HG02759 (cell line): ENCODE measurements at regions not wholly inside any gene's neighbourhood (a gene's known extent, or its start where the extent isn't known, plus 50 kb on each side); places are given as distances from the start of the nearest gene placed in this dataset.
"Not testable (repeated sequence)": the region's sequence is repeated elsewhere in the genome, so short reads cannot be mapped to it uniquely, and the experiment has no call there.

Experiments used
- ATAC-seq: cut with Tn5 transposase; IDR thresholded peaks from one replicate; pipeline ENCODE4 v1.9.1; 2021; ENCODE audit warnings: mild to moderate bottlenecking, moderate library complexity; ENCODE audit not compliant: unreplicated experiment

DNA sequence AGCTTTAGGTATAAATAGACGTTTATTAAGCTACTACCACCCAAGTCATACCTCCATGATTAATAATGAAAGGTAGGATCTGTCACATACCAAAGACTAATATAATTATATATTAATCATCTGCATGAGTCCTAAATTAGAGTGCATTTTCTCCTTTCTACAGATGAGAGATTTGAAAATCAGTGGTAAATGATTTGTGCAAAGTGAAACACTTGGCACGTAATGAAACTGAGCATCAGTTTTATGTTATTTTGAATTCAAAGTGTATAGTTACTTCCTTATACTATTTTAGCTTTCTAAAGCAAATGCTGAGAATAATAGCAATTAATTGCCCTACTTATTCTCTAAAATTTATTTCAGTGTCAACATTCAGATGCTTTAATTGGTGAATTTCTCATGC, 615.3 kb downstream of the TRIB2 start:
- no peak for ATAC-seq

- not testable (repeated sequence) for ATAC-seq
Measured at GRCh38 chr2:13334071-13334470, 617.3 kb downstream of the TRIB2 start.

- no peak for ATAC-seq
Measured at GRCh38 chr2:13334545-13334944, 617.8 kb downstream of the TRIB2 start.

DNA sequence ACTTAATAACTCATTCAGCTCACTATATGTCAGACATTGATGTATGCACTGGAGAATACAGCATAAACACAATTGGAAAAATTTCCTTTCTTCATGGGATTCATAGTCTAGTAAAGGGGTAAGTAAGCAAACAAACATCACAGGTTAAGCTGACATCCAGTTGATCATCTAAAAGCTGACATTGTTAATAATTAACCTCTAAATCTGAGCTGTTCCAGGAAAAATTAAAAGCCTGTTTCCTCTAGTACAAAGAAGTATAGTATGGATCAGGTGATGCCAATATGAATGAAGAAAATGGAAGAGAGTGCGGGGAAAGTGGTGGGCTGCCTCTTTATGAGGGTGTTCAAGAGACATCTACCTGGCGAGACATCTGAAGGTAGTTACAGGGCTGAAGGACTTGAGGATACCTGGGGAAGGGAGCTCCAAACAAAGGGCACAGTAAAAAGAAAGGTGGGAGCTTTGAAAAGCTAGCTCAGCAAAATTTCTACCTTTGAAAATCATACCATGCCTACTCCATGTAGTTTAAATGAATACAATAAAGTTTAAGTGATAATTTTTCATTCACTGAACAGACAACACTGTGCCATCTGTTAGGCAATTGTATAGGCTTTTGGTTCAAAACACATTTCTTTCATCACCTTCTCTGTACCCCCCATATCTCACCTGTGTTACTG, 619.3 kb downstream of the TRIB2 start:
- no peak for ATAC-seq

DNA sequence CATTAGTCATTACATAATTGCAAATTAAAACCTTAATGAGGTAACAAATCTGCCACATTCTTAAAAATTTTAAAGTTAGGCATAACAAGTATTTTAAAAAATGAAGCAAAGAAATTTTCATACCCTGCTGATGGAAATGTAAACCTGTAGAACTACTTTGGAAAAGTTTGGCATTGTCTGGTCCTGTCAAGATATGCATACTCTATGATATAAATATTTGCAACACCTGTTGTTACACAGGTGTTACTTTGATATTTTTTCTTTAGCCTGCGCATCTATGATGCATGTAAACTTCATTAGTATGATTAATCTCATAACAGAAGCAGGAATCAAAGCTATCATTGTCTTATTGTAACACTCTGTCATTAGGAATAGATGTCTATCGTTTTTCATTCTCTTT, 634.3 kb downstream of the TRIB2 start:
- ATAC-seq: no peak

DNA sequence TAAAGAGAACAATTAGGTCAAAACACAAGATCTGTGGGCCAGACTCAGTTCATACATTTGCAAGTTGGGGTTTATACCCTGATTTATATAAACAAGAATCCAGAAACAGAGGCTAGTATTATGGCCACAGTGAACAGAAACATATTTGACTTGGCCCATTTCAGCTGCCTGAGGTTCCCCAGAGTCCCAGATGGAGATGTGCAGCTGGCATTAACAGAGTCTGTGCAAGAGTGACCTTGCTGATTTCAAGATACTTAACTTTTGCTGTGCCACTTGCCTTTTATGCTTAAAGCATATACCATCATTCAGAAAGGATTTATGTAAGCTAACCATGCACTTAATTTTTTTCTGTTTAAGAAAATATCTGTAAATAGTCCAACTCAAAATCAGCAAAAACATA, 636.3 kb downstream of the TRIB2 start:
- no peak for ATAC-seq

DNA sequence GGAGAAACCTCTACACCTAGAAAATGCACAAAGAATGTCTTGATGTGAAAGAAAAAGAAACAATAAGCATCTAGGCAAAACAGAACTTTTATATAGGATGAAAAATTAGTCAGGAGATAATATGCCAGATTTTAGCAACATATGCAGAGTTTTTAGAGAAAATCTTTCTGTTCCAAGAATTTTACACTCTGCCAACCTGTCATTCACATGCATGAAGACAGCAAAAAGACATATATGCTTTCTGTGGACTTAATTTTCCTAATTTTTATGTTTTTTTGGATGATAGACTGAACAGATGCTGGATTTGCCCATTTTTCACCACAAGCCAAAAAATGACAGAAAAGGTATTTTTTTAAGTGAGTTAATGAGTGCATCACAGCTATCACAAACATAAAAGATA, 637.3 kb downstream of the TRIB2 start:
- no peak for ATAC-seq

GRCh38 chr2:13381928-13382327, 665.2 kb downstream of the TRIB2 start:
- ATAC-seq: not testable (repeated sequence)

DNA sequence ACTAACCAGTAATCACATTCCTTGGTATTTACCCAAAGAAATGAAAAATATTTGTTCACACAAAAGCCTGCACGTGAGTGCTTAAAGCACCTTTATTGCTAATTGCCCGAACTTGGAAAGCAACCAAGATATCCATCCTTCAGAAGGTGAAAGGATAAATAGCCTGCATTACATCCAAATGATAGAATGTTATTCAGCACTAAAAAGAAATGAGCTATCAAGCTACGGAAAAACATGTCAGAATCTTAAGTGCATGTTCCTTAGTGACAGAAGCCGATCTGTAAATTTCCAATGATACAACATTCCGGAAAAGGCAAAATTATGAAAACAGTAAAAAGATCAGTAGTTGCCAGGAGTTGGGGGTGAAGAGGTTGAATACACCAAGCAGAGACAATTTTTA, 672.4 kb downstream of the TRIB2 start:
- ATAC-seq: not testable (repeated sequence)

- ATAC-seq: no peak
Measured at GRCh38 chr2:13390676-13391075, 673.9 kb downstream of the TRIB2 start.

- no peak for ATAC-seq
Measured at GRCh38 chr2:13401312-13401711, 684.6 kb downstream of the TRIB2 start.

DNA sequence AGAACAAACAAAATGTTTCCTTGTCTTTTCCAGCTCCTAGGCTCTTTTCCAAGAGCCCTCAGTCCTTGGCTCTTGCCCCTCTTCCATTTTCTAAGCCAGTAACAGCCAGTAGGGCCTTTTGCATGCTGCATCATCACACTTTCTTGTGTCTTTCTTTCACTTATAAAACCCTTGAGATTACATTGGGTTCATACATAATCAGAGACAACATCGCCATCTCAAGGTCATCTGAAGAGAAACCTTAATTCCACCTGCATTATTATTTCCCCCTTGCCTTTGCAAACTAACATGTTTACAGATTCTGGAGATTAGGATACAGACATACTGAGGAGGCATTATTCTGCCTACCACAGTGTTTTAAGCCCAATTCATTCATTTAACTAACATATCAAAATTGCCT, 697.3 kb downstream of the TRIB2 start:
- no peak for ATAC-seq

DNA sequence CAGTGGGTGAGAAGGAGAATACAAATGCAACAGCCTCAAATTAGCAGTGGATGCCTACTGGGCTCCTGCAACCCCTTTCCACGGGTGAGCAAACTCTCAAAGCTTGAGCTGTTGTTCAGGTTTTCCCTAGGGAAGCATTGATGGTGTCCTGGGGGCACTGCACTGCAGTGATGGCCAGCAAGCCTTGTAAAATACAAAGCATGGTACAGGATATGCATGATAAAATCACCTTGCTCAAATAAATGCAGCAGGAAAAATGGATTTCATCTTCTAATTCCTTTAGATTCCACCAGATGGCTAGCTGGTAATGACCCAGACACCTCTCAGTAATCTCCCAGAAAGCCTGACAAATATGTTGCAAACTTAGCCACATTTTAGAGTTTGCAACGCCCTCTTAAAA, 698.2 kb downstream of the TRIB2 start:
- no peak for ATAC-seq

DNA sequence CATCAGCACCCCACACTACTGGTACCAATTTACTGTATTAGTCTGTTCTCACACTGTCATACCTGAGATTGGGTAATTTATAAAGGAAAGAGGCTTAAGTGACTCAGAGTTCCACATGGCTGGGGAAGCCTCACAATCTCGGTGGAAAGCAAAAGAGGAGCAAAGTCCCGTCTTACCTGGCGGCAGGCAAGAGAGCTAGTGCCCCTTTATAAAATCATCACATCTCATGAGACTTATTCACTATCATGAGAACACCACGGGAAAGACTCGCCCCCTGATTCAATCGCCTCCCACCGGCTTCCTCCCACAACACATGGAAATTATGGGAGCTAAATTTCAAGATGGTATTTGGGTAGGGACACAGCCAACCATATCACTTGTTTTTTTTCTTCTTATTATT, 717.2 kb downstream of the TRIB2 start:
- no peak for ATAC-seq

DNA sequence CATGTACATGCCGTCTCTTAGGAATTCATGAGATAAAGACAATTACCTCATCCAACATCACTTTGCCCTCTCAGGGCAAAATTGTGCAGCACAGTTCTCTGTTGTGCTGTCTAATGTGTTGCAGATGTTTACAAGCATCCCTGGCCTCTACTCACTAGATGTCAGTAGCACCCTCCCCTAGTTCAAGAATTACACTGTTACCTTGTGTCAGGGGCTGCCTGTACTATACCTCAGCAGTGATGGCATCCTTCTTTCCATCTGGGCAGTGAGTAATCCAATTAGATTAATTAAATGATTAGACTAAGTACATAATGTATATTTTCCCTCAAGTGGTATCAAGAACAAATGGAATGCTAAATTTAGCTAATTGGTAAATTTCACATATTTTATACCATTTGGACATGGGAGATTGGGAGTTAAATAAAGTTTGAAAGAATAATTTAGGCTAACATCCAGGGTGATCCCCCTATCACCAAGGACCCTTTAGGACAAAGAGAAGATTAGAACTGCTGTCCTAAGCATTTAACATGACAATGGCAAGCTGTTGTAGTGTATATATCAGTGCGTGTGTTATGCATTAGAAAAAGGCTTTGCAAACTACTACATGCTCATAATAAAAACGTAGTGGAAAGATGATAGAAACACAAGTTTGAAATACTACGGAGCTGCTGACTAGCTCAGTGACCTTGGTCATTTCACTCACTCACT, 727.0 kb downstream of the TRIB2 start:
- ATAC-seq: peak; percentile 52

DNA sequence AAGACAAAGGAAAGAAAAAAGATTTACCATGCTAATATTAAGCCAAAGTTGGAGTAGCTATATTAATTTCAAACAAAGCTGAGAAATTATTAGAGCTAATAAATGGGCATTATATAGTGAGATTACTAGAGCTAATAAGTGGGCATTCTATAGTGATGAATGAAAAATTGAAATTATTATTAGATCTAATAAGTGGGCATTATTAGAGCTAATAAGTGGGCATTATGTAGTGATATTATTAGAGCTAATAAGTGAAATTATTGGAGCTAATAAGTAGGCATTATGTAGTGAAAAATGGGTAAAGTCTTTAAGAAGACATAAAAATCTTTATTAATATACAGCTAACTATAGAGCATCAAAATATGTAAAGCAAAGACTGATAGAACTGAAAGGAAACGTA, 745.7 kb downstream of the TRIB2 start:
- ATAC-seq: no peak

DNA sequence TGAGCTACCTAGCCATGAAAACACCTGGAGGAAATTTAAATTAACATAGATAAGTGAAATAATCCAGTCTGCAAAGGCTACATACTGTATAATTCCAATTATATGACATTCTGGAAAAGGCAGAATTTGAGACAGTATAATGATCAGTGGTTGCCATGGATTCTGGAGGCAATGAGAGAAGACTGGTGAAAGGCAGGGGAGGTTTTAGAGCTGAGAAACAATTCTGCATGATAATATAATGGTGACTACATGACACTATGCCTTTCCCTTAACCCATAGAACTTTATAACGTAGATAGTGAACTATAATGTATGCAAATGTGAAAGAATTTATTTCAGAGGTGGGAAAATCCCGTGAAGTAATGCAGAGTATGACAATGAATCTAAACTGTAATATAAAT, 749.3 kb downstream of the TRIB2 start:
- no peak for ATAC-seq

DNA sequence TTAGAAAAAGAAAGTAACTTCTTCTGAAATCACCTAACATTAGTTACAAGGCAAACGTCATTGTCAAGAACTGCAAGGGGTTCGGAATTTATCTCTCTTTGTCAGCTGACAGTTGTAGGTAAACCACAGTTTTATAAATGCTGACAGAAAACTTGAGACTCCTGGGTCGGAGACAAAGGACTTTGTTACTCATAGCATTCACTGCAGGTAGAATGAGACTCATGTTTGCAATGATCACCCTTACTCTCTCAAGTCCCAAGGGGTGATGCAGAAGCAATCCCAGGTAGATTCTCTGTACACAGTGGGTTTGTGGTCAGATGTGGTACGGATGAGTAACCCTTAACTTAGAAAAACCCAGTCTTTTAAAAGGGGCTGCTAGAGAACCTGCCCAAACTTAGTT, 757.8 kb downstream of the TRIB2 start:
- no peak for ATAC-seq

DNA sequence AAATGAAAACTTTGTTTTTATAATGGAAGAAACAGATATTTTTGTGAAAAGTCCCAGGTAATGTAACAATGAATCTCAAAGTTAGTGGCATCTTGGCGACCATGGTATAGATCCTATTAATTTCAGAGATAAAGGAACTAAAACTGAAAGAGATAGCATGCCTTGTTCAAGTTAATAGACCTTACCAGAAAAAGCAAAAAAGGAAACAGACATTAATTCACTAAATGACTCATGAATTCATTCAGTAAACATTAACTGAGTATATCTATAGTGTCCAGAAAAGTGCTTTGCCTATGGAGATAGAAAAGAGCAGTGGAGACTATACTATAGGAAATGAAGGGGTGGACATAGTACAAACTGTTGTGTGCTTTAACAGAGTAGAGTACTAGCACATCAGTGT, 763.3 kb downstream of the TRIB2 start:
- no peak for ATAC-seq

DNA sequence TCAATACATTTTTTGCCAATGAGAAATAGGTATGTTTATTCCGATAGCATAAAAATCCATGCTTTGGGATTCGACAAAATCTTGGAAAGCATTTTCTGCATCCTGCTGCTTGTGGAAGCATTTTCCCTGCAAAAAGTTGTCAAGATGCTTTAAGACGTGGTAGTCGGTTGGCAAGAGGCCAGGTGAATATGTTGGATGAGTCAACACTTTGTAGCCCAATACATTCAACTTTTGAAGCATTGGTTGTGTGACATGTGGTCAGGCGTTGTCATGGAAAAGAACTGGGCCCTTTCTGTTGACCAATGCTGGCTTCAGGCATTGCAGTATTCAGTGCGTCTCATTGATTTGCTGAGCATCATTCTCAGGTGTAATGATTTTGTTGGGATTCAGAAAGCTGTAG, 764.5 kb downstream of the TRIB2 start:
- no peak for ATAC-seq

- ATAC-seq: no peak
Measured at GRCh38 chr2:13485256-13485655, 768.5 kb downstream of the TRIB2 start.

- ATAC-seq: no peak
Measured at GRCh38 chr2:13488965-13489364, 772.2 kb downstream of the TRIB2 start.

- ATAC-seq: no peak
Measured at GRCh38 chr2:13492262-13492661, 775.5 kb downstream of the TRIB2 start.
